Activated T-cell treated with anti-CD3 and anti-CD28 coated beads for 24 hours (primary cell): ENCODE measurements at regions not wholly inside any gene's neighbourhood (a gene's known extent, or its start where the extent isn't known, plus 50 kb on each side); places are given as distances from the start of the nearest gene placed in this dataset.
"Not testable (repeated sequence)": the region's sequence is repeated elsewhere in the genome, so short reads cannot be mapped to it uniquely, and the experiment has no call there.

Experiments used
- DNase-seq: peaks from one replicate; pipeline ENCODE4 v3.0.0-alpha.2; 2020; ENCODE audit warnings: low read depth

GRCh38 chr15:58297639-58298038 lies 134.2 kb upstream of the LIPC start:
- no peak for DNase-seq

- DNase-seq, result no peak
These were observed 132.6 kb upstream of the LIPC start for GRCh38 chr15:58298879-58299850.

GRCh38 chr15:58302832-58303231 lies 129.0 kb upstream of the LIPC start:
- no peak for DNase-seq

GRCh38 chr15:58303236-58303635 lies 128.6 kb upstream of the LIPC start:
- DNase-seq, result no peak

- no peak for DNase-seq
These were observed 125.0 kb upstream of the LIPC start for GRCh38 chr15:58306591-58307312.

GRCh38 chr15:58307313-58307961 lies 124.4 kb upstream of the LIPC start:
- no peak for DNase-seq

GRCh38 chr15:58308742-58309355 lies 122.9 kb upstream of the LIPC start:
- DNase-seq, result no peak

- DNase-seq, result no peak
These were observed 121.5 kb upstream of the LIPC start for GRCh38 chr15:58309963-58310928.

GRCh38 chr15:58311556-58311955 lies 120.2 kb upstream of the LIPC start:
- no peak for DNase-seq

GRCh38 chr15:58312031-58312430 lies 119.8 kb upstream of the LIPC start:
- DNase-seq, result no peak

GRCh38 chr15:58313304-58313703 lies 118.5 kb upstream of the LIPC start:
- DNase-seq, result no peak

- no peak for DNase-seq
These were observed 117.8 kb upstream of the LIPC start for GRCh38 chr15:58313810-58314592.

- no peak for DNase-seq
These were observed 117.1 kb upstream of the LIPC start for GRCh38 chr15:58314593-58315216.

- no peak for DNase-seq
These were observed 113.3 kb upstream of the LIPC start for GRCh38 chr15:58318517-58318916.

- no peak for DNase-seq
These were observed 110.8 kb upstream of the LIPC start for GRCh38 chr15:58321034-58321433.

GRCh38 chr15:58322253-58322652 lies 109.5 kb upstream of the LIPC start:
- DNase-seq, result no peak

- not testable (repeated sequence) for DNase-seq
These were observed 108.5 kb upstream of the LIPC start for GRCh38 chr15:58323321-58323720.

GRCh38 chr15:58324533-58324932 lies 107.3 kb upstream of the LIPC start:
- DNase-seq, result no peak

- no peak for DNase-seq
These were observed 103.8 kb upstream of the LIPC start for GRCh38 chr15:58327958-58328357.

GRCh38 chr15:58329211-58329610 lies 102.6 kb upstream of the LIPC start:
- DNase-seq, result no peak
